ENCODE measurements at regions not wholly inside any gene's neighbourhood (a gene's known extent, or its start where the extent isn't known, plus 50 kb on each side); places are given as distances from the start of the nearest gene placed in this dataset.

DNA sequence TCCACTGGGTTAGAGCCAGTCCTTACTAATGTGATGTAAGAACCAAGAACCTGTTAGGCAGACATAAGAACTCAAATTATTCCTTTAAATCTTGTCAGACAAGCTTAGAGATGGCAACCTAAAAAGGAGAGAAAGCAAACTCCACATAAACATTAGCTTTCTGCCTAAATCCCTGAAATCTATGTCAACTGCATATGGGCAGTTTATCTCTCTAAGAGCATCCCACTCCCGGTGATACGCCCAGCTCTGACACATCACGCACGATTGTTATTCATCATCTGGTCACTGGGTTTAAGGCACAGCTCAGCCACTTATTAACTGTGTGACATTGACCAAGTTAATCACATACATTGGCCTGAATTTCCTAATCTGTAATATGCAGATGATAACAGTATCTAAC lies 323.7 kb downstream of the HHIPL2 start:
- POLR2A ChIA-PET = no interaction called here
- Histone ChIP-seq H3K27me3 (ENCODE audit: insufficient read depth) (no peaks in the 10 kb centered on the region), H3K27ac (ENCODE audit: low read depth in 2 of 2, low read length in 1 of 2) (no peak overlapping the region), H4K20me1 (ENCODE audit: insufficient read depth) (no peaks in the 10 kb centered on the region), H3K9me2 (no peaks in the 10 kb centered on the region), H3F3A (replicated peaks; ENCODE audit: insufficient read depth) (no peaks in the 10 kb centered on the region), H3K9me3 (no peaks in the 10 kb centered on the region; the same call in 1 of the 2 replicates), H3K4me3 (ENCODE audit: low read depth in 2 of 2, low read length in 1 of 2) (no peak overlapping the region), H3K4me2 (no peak overlapping the region), H3K9ac (no peak overlapping the region), H2AFZ (ENCODE audit: low read depth) (no peak overlapping the region), H3K36me3 (replicated peaks in 1 of 2; ENCODE audit: control insufficient read depth in 1 of 2, insufficient read depth in 2 of 2, low read length in 1 of 2) (no peaks in the 10 kb centered on the region), H3K79me2 (ENCODE audit: insufficient read depth) (no peaks in the 10 kb centered on the region), H3K4me1 (ENCODE audit: control insufficient read depth in 1 of 2, insufficient read depth in 2 of 2, low read depth in 1 of 2, low read length in 1 of 2) (no peaks in the 10 kb centered on the region)
- CTCF ChIA-PET = no interaction called here
- WGBS (ENCODE audit: low lambda C conversion rate) = 59% methylated on average over 4 of the region's 4 CpGs
- TF ChIP-seq, protein P1, sequence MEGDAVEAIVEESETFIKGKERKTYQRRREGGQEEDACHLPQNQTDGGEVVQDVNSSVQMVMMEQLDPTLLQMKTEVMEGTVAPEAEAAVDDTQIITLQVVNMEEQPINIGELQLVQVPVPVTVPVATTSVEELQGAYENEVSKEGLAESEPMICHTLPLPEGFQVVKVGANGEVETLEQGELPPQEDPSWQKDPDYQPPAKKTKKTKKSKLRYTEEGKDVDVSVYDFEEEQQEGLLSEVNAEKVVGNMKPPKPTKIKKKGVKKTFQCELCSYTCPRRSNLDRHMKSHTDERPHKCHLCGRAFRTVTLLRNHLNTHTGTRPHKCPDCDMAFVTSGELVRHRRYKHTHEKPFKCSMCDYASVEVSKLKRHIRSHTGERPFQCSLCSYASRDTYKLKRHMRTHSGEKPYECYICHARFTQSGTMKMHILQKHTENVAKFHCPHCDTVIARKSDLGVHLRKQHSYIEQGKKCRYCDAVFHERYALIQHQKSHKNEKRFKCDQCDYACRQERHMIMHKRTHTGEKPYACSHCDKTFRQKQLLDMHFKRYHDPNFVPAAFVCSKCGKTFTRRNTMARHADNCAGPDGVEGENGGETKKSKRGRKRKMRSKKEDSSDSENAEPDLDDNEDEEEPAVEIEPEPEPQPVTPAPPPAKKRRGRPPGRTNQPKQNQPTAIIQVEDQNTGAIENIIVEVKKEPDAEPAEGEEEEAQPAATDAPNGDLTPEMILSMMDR (IDR thresholded peaks at IDR 0.05) = no peak
- TF ChIP-seq SMC3 (IDR thresholded peaks at IDR 0.05; ENCODE audit: low read depth, low read length) = no peak
- TF ChIP-seq, protein P2, sequence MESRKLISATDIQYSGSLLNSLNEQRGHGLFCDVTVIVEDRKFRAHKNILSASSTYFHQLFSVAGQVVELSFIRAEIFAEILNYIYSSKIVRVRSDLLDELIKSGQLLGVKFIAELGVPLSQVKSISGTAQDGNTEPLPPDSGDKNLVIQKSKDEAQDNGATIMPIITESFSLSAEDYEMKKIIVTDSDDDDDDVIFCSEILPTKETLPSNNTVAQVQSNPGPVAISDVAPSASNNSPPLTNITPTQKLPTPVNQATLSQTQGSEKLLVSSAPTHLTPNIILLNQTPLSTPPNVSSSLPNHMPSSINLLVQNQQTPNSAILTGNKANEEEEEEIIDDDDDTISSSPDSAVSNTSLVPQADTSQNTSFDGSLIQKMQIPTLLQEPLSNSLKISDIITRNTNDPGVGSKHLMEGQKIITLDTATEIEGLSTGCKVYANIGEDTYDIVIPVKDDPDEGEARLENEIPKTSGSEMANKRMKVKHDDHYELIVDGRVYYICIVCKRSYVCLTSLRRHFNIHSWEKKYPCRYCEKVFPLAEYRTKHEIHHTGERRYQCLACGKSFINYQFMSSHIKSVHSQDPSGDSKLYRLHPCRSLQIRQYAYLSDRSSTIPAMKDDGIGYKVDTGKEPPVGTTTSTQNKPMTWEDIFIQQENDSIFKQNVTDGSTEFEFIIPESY (IDR thresholded peaks at IDR 0.05; ENCODE audit: borderline replicate concordance, low read depth) = no peak
- no peak for TF ChIP-seq POLR2AphosphoS5 (IDR thresholded peaks at IDR 0.05; ENCODE audit: low read depth, low read length)
- no peak for TF ChIP-seq FOXM1 (IDR thresholded peaks at IDR 0.05; ENCODE audit: low read depth)
- no peak for TF ChIP-seq MEF2A (IDR thresholded peaks at IDR 0.05; ENCODE audit: borderline replicate concordance, low read depth)
- TF ChIP-seq JUND (IDR thresholded peaks at IDR 0.05) = no peak
- no peak for DNase-seq

DNA sequence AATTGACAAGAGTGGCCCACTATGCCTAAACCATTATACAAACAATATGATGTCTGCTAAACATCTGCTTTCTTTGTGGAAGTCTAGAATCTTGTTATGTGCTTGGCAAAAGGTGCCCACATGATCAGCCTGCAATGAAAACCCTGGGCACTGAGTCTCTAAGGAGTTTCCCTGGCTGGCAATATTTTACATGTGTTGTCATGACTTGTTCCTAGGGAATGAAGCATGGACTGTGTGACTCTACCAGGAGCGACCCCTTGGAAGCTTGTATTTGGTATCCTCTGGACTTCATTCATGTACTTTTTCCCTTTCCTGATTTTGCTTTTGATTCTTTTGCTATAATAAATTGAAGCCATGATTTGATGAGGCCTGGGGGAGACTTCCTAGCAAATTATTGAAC lies 324.9 kb downstream of the HHIPL2 start:
- CTCF ChIA-PET = no interaction called here
- no peak for TF ChIP-seq FOXJ3 (CRISPR knock-in tag; IDR thresholded peaks at IDR 0.05)
- no peak for TF ChIP-seq YY1 (IDR thresholded peaks at IDR 0.05; ENCODE audit: low read depth)
- TF ChIP-seq SMC3 (IDR thresholded peaks at IDR 0.05; ENCODE audit: low read depth, low read length) = no peak
- TF ChIP-seq RAD21 (IDR thresholded peaks at IDR 0.05; ENCODE audit: low read length) = no peak
- no peak for TF ChIP-seq ELF1 (IDR thresholded peaks at IDR 0.05)
- no peak for TF ChIP-seq POLR2AphosphoS5 (IDR thresholded peaks at IDR 0.05; ENCODE audit: low read depth, low read length)
- TF ChIP-seq, protein P3, sequence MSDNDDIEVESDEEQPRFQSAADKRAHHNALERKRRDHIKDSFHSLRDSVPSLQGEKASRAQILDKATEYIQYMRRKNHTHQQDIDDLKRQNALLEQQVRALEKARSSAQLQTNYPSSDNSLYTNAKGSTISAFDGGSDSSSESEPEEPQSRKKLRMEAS (IDR thresholded peaks at IDR 0.05; ENCODE audit: low read depth) = no peak
- TF ChIP-seq, protein P4, sequence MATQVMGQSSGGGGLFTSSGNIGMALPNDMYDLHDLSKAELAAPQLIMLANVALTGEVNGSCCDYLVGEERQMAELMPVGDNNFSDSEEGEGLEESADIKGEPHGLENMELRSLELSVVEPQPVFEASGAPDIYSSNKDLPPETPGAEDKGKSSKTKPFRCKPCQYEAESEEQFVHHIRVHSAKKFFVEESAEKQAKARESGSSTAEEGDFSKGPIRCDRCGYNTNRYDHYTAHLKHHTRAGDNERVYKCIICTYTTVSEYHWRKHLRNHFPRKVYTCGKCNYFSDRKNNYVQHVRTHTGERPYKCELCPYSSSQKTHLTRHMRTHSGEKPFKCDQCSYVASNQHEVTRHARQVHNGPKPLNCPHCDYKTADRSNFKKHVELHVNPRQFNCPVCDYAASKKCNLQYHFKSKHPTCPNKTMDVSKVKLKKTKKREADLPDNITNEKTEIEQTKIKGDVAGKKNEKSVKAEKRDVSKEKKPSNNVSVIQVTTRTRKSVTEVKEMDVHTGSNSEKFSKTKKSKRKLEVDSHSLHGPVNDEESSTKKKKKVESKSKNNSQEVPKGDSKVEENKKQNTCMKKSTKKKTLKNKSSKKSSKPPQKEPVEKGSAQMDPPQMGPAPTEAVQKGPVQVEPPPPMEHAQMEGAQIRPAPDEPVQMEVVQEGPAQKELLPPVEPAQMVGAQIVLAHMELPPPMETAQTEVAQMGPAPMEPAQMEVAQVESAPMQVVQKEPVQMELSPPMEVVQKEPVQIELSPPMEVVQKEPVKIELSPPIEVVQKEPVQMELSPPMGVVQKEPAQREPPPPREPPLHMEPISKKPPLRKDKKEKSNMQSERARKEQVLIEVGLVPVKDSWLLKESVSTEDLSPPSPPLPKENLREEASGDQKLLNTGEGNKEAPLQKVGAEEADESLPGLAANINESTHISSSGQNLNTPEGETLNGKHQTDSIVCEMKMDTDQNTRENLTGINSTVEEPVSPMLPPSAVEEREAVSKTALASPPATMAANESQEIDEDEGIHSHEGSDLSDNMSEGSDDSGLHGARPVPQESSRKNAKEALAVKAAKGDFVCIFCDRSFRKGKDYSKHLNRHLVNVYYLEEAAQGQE (IDR thresholded peaks at IDR 0.05; ENCODE audit: low read depth, low read length) = no peak
- TF ChIP-seq, protein P5, sequence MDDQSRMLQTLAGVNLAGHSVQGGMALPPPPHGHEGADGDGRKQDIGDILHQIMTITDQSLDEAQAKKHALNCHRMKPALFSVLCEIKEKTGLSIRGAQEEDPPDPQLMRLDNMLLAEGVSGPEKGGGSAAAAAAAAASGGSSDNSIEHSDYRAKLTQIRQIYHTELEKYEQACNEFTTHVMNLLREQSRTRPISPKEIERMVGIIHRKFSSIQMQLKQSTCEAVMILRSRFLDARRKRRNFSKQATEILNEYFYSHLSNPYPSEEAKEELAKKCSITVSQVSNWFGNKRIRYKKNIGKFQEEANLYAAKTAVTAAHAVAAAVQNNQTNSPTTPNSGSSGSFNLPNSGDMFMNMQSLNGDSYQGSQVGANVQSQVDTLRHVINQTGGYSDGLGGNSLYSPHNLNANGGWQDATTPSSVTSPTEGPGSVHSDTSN (IDR thresholded peaks at IDR 0.05) = no peak
- TF ChIP-seq FOXM1 (IDR thresholded peaks at IDR 0.05; ENCODE audit: low read depth) = no peak
- TF ChIP-seq TCF12 (IDR thresholded peaks at IDR 0.05) = no peak
- TF ChIP-seq MEF2A (IDR thresholded peaks at IDR 0.05; ENCODE audit: borderline replicate concordance, low read depth) = no peak
- TF ChIP-seq RFX5 (IDR thresholded peaks at IDR 0.05; ENCODE audit: low read length) = no peak
- TF ChIP-seq GATA2 (CRISPR knock-in tag; IDR thresholded peaks at IDR 0.05) = no peak
- no peak for TF ChIP-seq CHD2 (IDR thresholded peaks at IDR 0.05; ENCODE audit: low read length, partially characterized antibody)
- no peak for TF ChIP-seq GABPA (IDR thresholded peaks at IDR 0.05; ENCODE audit: low read depth)
- no peak for TF ChIP-seq RXRA (IDR thresholded peaks at IDR 0.05; ENCODE audit: borderline replicate concordance, low read depth)

More for the DNA sequence above, 324.9 kb downstream of the HHIPL2 start:
- H3K9me3 ChIP-seq = no peaks in the 10 kb centered on the region; the same call in 1 of the 2 replicates
- POLR2A ChIA-PET = no interaction called here
- H3F3A ChIP-seq (replicated peaks; ENCODE audit: insufficient read depth) = no peaks in the 10 kb centered on the region
- 11% methylated on average over 1 of the region's 1 CpG for WGBS (ENCODE audit: low lambda C conversion rate)
- H3K36me3 ChIP-seq (replicated peaks in 1 of 2; ENCODE audit: control insufficient read depth in 1 of 2, insufficient read depth in 2 of 2, low read length in 1 of 2) = no peaks in the 10 kb centered on the region
- no peaks in the 10 kb centered on the region for H3K4me1 ChIP-seq (ENCODE audit: control insufficient read depth in 1 of 2, insufficient read depth in 2 of 2, low read depth in 1 of 2, low read length in 1 of 2)
- H3K27me3 ChIP-seq (ENCODE audit: insufficient read depth) = no peaks in the 10 kb centered on the region
- no peak overlapping the region for H3K4me2 ChIP-seq
- DNase-seq = no peak
- no peaks in the 10 kb centered on the region for H3K79me2 ChIP-seq (ENCODE audit: insufficient read depth)
- no peak overlapping the region for H3K27ac ChIP-seq (ENCODE audit: low read depth in 2 of 2, low read length in 1 of 2)
- H2AFZ ChIP-seq (ENCODE audit: low read depth) = no peak overlapping the region
- H3K9ac ChIP-seq = no peak overlapping the region
- H3K9me2 ChIP-seq = no peaks in the 10 kb centered on the region
- H3K4me3 ChIP-seq (ENCODE audit: low read depth in 2 of 2, low read length in 1 of 2) = no peak overlapping the region
- no peaks in the 10 kb centered on the region for H4K20me1 ChIP-seq (ENCODE audit: insufficient read depth)
